SW480 (cell line): ENCODE measurements at regions not wholly inside any gene's neighbourhood (a gene's known extent, or its start where the extent isn't known, plus 50 kb on each side); places are given as distances from the start of the nearest gene placed in this dataset.
"Not testable (repeated sequence)": the region's sequence is repeated elsewhere in the genome, so short reads cannot be mapped to it uniquely, and the experiment has no call there.

Source experiments
- DNase-seq: peaks from one replicate; pipeline ENCODE4 v3.0.0-alpha.2; 2016; ENCODE audit warnings: low spot score

- no peak for DNase-seq
Measured at GRCh38 chr2:66317268-66317890, 117.5 kb upstream of the MEIS1 start.

DNA sequence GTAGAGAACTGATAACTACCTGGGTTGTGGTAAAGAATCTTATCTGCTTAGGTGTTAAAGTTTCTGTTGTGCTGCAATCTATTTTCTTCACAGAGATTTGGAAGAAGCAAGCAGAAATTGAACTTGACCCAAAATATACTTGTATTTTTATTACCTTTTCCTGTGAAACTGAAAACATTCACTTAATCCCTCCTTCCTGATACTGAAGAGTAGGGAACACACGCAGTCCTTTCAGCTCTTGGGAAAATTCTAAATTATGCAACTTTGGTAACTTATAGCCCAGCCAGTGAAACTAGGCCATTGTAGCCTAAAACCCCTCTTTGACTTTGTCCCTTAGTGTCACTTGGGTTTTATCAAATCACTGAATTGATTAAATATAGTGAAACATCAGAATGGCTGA, 128.4 kb upstream of the MEIS1 start:
- DNase-seq = no peak

GRCh38 chr2:66305718-66306117, 129.2 kb upstream of the MEIS1 start:
- no peak for DNase-seq

DNA sequence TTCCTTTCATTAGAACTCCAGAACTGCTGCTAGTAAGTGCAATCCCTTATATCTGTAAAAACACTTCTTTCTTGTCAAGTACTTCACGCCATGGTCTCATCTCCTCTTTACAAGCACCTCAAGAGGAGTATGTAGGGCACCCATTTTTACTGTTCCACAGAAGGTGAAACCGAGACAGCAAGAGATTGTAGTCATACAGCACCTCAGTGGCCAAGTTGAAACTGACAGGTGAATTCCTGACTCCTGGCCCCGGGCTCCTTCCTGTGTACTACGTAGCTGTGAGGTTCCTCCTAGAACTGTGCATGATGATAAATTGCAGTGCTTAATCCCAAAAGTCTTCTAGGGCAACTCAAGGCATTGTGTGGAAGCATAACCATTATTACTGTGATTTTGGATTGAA, 131.5 kb upstream of the MEIS1 start:
- no peak for DNase-seq

GRCh38 chr2:66301767-66302140, 133.2 kb upstream of the MEIS1 start:
- DNase-seq = no peak

DNA sequence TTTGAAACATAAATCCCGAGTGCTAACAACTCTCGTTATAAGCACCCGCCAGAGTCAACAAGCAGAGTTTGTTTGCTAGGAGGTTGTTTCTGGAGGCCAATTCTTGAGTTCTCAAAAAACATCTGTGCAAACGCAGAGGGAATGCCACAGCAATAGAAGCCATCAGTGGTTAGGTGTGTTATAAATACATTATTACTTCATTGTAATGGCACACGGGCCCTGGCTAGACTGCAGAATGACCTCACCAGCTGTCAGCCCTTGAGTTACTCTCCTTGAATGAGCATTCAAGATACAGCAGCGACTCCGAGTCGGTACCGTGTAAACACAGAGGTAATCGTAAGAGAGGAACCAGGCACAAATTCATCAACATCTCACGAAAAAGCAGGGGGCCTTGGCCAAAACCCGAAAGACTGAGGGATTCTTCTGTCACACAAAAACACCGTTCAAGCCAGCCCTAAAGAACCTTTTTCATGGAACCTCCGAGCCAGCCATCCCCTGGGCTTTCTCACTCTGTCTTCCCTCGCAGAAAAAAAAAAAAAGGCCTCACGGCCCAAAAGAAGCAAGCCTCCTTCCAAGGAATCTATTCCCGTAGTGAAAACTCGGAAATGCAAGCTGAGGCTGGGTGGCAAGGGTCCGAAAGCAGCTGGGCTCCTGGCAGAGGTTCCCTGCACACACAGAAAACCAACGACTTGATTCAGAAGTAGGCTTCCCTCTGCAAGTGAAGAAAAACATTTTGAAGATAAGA, 133.7 kb upstream of the MEIS1 start:
- DNase-seq = no peak

- no peak for DNase-seq
Measured at GRCh38 chr2:66283787-66284186, 151.1 kb upstream of the MEIS1 start.

GRCh38 chr2:66281980-66282379, 152.9 kb upstream of the MEIS1 start:
- DNase-seq = no peak

DNA sequence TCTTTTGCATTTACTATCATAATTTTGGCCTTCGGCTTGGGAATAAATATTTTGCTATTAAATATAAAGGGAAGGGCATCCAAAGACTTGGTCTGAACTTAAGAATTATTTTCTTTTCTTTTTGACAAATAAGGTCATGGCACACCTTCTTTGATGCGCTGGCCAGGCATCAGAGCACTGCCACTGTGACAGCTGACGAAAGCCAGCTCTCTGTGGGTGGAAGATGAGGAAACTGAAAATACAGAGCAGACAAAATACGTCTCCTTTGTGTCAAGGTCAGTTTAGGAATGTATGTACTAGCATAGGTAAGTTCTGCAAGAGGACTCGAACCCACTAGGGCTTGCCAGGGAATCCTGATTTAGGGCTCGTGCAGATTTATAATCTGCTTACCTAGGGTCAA, 155.9 kb upstream of the MEIS1 start:
- no peak for DNase-seq

GRCh38 chr2:66275984-66276383, 158.9 kb upstream of the MEIS1 start:
- DNase-seq = no peak

DNA sequence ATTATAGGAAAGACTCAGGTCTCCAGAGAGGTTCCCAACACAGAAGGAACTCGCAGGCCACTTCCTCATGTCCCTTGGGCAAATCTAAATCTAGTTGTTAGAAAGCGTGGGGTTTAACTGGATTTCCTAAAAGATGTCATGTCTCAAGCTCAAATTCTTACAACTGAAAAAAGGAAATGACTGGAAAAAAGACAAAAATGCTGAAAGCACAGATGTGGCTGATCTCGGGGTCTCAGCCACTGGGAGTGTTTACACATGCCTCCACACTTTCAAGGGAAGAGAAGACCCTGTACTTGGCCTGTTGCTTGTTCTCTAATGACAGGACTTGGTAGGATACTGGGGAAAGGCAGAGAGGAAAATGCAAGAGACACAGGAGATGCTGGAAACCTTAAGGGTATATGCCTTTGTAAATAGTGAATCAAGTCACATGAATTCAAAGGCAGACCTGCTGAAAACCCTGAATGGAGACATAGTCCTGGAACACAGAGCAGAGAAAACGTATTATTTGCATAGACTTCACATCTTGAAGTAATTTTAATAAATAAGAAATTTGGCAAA, 160.9 kb upstream of the MEIS1 start:
- no peak for DNase-seq

- no peak for DNase-seq
Measured at GRCh38 chr2:66272751-66273150, 162.2 kb upstream of the MEIS1 start.

DNA sequence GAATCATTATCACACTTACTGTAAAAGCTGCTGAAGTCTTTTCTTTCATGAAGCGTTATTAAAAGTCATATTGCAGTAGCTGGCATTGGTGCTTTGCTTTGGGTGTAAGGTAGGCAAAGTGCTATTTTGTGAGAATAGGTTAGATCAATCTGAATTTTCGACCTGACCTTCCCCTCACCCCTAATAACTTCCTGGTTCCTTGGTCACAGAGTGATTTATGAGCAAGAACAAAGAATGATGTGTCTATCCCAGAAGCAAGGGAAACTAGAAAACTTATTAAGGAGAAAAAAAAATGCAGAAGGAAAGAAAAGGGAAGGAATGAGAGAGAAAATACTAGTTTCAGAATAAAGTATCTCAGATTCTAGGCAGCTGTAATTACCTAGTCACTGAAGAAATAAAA, 163.1 kb upstream of the MEIS1 start:
- no peak for DNase-seq

GRCh38 chr2:66270247-66270646, 164.7 kb upstream of the MEIS1 start:
- no peak for DNase-seq

DNA sequence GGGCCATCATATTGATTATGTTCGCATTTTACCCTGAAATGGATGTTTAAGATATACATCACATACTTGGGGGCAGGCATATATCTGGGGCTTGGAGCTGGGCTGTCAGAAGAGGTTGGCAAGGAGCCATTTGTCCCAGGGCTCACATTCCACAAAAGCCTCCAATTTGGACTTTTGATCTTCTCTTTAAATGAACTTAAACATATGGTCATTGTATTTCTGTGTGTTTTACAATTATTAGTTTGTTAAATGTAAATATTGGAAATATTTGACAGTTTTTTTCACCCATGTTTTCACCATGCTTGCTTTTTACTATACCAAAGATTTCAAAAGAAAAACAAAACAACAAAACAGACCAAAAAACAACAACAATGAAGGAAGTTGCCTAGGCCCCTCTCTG, 165.8 kb upstream of the MEIS1 start:
- DNase-seq = no peak

DNA sequence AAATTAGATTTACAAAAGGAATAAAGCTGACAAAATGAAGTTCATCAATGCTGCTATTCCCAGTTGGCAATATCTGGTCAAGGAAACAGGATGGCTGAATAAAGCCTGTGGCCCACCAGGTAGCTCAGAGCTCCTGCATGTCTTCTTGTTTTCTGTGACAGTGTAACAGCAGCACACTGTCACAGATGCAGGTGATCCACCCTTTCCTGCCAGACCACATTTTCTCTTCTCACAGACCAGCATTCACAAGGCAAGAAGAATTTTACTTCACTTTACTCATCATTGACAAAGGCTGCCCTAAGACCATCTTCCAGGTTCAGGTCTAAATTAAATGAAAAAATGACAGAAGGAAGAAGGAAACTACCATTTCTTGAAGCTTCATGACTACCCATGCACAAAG, 166.2 kb upstream of the MEIS1 start:
- no peak for DNase-seq

GRCh38 chr2:66264354-66264753, 170.6 kb upstream of the MEIS1 start:
- DNase-seq = no peak

- DNase-seq = no peak
Measured at GRCh38 chr2:66255867-66256266, 179.1 kb upstream of the MEIS1 start.

DNA sequence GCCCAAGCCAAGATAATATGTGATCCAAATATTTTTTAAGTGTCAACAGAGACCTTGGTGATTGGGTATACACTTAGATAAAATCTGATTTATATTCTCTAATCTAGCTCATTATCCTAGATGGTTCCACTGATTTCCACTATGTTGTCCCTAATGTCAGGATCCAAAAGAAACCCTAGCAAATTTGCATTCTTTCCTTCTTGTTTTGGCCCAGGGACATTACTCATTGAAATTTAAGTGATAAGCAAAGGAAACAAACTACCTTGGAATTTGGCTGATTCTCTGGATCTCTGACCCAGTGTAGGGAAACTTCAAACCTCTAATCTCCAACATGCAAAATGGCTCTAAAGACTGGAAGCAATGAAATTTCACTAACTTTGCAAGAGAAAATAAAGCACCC, 179.8 kb upstream of the MEIS1 start:
- no peak for DNase-seq

DNA sequence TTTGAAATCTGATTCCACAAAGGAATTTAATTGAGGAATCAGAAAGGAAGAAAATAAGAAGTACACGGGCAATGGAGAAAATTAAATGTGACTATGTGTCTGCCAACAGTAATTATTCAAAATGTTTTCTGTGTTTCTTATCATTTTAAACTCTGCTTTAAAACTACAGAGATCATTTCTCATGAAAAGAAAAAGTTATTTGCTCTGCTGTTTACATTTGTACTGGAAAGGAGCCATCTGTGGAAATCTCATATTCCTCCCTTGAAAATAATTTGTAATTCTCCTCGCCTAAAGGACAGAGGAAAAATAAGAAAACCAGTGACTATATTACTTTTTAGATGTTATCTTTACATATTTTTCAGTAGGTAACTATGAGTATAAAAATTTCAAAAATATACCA, 181.9 kb upstream of the MEIS1 start:
- DNase-seq = no peak

- no peak for DNase-seq
Measured at GRCh38 chr2:66252109-66252508, 182.8 kb upstream of the MEIS1 start.

DNA sequence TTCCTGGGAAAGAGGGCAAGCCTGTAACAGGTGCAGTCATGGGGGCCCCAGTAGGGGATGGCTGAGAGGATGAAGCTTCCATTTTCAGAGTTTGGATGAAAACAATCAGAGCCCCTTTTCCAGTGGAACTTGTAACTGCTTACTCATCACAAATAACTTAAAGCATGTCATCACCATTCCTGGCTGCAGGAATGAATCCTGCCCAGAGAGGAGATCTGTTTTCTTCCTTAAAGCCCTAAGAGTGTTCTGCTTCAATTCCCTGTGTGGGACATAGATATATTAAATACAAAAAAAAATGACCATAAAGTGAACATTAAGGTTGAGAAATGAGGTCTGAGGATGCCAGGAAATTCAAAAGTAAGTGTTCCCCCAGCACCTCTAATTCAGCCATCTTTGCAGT, 183.4 kb upstream of the MEIS1 start:
- DNase-seq = no peak

DNA sequence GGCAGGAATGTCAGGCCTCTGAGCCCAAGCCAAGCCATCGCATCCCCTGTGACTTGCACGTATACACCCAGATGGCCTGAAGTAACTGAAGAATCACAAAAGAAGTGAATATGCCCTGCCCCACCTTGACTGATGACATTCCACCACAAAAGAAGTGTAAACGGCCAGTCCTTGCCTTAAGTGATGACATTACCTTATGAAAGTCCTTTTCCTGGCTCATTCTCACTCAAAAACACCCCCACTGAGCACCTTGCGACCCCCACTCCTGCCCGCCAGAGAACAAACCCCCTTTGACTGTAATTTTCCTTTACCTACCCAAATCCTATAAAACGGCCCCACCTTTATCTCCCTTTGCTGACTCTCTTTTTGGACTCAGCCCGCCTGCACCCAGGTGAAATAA, 185.8 kb upstream of the MEIS1 start:
- DNase-seq = not testable (repeated sequence)

DNA sequence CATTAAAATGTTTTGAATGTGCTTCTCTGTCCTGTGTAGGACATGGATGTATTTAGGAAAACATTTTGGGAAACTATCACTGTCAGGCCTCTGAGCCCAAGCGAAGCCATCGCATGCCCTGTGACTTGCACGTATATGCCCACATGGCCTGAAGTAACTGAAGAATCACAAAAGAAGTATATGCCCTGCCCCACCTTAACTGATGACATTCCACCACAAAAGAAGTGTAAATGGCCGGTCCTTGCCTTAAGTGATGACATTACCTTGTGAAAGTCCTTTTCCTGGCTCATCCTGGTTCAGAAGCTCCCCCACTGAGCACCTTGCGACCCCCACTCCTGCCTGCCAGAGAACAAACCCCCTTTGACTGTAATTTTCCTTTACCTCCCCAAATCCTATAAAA, 191.1 kb upstream of the MEIS1 start:
- not testable (repeated sequence) for DNase-seq
